ENCODE measurements at regions not wholly inside any gene's neighbourhood (a gene's known extent, or its start where the extent isn't known, plus 50 kb on each side); places are given as distances from the start of the nearest gene placed in this dataset.

DNA sequence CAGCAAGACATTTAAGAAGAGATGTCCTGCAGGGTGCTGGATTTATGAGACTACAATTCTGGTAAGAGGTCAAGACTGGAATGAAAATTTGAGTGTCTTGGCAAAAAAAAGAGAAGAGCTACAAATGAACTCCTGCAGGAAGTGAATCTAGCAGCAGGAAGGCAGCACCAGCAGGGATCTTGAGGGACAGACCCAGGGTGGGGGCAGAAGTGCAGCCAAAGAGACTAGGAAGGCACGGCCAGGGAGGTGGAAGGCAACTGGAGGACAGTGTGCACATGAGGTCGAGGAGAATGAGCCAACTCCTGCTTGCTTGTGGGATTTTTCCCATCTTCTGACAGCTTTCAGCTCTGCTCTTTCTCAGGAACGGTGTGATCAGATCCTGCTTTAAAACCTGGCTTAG, 263.2 kb downstream of the BUD13 start:
- TF ChIP-seq POLR2A (IDR thresholded peaks at IDR 0.05; ENCODE audit: low read length) (no peak), GATA1 (IDR thresholded peaks at IDR 0.05; ENCODE audit: low read depth, low read length) (no peak)

All from erythroblast (primary cell).